CD4-positive, alpha-beta T cell treated with Interleukin-17A for 1 hour (primary cell): ENCODE measurements at regions not wholly inside any gene's neighbourhood (a gene's known extent, or its start where the extent isn't known, plus 50 kb on each side); places are given as distances from the start of the nearest gene placed in this dataset.

ENCODE experiments used
- DNase-seq: peaks from one replicate; pipeline ENCODE4 v3.0.0-alpha.2; 2020

GRCh38 chr2:14235667-14236066 lies 396.9 kb upstream of the LRATD1 start:
- DNase-seq: no peak

DNA sequence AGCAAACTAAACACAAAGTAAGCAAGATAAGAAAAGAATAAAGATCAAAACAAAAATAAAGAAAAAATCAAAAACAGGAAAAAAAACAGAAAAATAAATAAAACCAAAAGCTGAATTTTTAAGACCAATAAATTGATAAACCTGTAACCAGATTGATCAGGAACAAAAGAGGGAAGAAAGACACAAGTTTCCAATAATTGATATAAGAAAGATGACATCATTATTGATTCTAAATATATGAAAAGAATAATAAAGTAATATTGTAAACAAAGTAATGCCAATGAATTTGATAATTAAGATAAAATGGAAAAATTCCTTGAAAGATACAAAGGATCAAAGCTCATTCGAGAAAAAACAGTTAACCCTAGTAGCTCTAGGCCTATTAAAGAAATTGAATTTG lies 394.6 kb upstream of the LRATD1 start:
- no peak for DNase-seq

DNA sequence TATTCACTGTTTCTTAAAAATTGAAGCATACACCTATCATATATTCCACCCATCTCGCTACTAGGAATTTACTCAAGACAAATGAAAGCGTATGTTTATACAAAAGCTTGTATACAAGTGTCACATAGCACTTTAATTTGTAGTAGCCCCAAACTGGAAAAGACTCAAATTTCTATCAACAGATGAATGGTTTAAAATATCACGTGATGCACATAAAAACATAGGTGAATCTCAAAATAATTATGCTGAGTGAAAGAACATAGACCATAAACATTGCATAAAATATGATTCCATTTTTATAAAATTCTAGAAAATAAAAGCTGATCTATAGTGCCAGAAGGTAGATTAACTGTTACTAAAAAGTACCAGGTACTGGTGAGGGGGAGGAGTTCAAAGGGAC lies 392.9 kb upstream of the LRATD1 start:
- no peak for DNase-seq

DNA sequence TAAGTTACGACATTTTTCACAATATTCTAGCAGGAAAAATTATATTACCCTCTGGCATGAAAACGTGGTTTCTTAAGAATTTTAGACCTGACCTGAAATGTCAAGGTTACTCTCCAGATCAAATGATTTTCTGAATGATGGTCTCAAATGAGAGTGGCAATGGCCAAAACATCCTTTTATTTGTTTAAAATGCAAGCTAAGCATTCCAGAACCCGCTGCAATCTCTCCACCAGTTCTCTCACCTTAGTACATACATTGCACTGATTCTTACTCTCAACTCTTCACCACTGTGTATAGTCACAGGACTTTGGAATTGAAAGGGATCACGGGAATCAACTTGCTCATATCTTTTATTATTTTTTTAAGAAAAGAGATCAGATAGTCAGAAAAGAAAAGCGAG lies 391.6 kb upstream of the LRATD1 start:
- no peak for DNase-seq

GRCh38 chr2:14245901-14246300 lies 386.6 kb upstream of the LRATD1 start:
- DNase-seq: no peak

DNA sequence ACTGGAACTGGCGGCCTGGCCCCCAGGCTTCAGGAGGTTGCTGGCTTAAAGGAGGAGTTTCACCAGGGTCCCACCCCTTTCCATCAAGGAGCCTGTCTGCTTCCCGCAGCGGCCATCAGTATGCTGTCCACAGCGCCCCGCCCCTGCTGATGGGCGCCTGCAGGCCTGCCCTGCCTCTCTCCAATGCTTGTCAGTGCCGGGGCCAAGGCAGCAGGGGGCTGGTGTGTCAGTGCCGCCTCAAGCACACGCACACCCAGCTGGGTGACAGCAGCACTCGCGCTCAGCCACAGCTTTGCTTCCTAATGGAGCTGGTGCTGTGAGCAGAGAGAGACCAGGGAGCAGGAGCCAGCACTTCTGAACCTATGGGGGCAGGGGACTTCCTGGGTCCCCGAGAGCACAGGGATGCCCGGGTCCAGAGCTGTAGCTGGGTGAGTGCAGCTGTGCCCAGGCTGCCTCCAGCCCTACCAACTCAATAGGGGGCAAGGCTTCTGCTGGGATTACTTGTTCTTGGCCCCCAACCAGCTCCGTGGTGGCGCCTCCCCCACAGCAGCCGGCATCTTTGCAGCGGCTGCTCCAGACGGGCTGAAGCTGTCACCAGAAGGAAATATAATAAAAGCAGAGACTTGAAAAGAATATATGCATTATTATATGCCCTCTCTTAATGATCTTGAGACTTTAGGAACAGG lies 377.2 kb upstream of the LRATD1 start:
- no peak for DNase-seq

- no peak for DNase-seq
Observed at GRCh38 chr2:14256890-14257289, 375.6 kb upstream of the LRATD1 start.

DNA sequence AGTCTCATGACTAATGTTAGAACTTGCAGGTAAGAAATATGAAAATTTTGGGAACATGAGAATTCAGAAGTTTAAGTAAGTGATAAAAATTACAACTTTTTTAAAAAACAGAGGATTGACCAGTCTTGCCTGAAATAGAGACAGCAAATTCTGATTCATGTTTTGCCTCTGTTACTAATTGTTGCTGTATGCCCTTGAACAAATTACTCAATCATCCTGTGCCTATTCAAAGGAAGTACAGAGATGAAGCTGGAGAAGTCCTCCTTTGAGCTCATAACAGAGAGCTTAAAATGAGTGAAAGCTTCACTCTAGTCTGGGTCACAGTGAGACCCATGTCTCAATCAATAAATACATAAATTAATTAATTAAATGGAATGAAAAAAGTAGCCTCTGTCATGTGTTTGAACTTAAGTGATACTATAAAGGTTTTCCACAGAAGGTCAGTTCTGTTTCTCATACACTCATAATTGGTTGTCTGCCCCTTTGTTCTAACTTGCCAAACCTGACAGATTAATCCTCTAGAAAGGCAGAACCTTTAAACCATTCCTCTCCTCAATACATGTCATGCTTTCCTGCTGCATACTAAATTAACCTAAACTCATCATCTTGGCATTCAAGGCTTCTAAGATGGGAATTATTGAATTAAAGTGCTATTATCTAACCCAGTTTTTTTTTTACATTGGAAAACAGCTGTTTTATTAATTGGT lies 374.6 kb upstream of the LRATD1 start:
- no peak for DNase-seq

GRCh38 chr2:14261771-14262170 lies 370.7 kb upstream of the LRATD1 start:
- DNase-seq: no peak

DNA sequence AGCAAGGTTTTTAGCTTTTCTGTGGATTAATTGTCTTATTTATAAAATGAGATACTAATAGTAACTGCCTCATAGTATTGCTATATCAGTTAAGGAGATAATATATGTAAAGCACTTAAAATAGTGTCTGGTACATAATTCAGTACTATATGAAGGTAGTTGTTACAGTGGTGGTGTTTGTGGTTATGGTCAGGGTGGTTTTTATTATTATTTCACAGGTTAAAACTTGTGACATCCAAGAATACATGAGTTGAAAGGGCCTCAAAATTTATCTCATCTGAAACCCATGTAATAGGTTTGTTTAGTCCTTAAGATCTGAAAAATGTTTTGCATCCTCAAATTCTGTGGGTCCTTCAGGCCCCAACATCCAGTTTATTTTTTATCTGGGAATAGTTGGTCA lies 369.5 kb upstream of the LRATD1 start:
- no peak for DNase-seq

- DNase-seq: no peak
Observed at GRCh38 chr2:14270036-14270582, 362.4 kb upstream of the LRATD1 start.

DNA sequence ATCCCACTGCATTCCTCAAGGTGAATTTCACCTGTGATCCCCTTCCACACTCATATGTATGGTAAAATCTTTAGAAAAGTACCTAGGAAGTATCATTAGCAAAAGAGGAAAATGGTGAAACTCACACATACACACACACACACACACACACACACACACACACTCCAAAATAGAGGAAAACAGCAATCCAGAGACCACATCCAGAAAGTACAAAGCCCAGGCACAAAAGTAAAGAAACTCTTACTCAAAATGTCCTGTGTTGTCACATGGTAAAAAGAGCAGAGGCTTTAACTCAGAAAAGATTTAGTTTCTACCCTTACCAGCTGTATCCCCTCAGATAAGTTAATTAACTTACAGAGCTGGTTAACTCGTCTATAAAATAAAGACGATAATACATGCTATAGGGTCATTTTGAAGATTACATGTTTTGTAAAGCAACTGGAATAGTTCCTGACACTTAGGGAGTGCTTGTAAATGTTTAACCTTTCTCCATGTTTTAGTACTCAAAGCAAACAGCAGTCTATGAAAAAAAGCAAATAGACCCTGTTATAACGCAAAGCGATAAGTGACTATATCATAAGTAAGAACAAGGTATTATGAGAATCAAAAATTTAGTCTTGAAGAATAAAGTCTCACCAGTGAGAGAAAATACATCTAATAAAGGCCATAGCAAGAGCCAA lies 360.0 kb upstream of the LRATD1 start:
- no peak for DNase-seq

- no peak for DNase-seq
Observed at GRCh38 chr2:14273650-14274049, 358.9 kb upstream of the LRATD1 start.

DNA sequence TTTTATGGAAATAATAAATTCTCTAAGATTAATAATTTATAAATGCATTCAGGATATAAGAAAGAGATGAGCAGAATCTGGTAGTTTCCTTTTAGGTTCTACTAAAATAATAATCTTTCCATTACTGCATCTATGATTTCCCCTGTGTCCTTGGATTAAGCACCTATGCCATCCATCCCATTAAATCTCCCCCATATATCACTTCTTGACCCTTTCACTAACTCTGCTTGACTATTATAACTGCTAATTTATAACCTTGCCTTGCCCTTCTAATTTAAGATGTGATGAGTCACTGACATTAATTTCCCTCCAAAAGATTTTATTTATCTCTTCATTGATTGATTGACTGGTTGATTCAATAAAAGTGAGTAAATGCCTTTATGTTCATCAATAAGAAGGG lies 348.3 kb upstream of the LRATD1 start:
- DNase-seq: no peak

DNA sequence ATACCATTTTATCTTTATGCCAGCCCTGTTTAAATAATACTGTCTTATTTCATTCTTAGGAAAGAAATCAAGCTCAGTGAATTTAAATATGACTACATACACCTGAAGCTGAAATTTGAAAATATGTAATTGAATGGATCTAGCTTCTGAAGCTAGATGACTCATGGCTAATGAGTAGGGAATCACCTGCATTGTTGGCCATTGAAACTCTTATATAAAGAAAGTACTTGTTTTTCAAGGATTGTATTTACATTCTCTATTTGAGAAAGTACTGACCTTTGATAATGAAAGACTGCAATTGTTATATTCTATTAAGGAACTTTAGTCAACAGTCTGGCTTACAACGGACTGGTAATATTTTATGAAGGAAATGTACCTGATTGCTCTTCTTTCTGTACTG lies 346.7 kb upstream of the LRATD1 start:
- DNase-seq: no peak

DNA sequence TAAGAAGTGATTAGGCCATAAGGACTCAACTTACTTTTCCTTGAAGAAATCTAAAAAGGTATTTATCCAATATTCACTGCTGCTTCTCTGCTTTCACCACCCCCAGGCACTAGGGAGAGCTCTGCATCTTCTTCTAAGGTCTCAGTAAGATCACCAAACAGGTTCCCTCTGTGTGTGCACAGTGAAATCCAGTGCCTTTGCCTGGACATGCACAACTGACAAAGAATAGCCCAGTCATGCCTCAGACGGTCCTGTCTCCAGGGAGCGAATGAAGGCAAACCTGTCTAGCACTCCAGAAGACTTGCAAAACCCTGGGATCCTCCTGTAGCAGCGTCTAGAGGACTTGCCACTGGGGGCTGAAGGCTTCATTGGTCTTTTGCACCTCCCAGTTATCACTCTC lies 344.5 kb upstream of the LRATD1 start:
- DNase-seq: no peak

DNA sequence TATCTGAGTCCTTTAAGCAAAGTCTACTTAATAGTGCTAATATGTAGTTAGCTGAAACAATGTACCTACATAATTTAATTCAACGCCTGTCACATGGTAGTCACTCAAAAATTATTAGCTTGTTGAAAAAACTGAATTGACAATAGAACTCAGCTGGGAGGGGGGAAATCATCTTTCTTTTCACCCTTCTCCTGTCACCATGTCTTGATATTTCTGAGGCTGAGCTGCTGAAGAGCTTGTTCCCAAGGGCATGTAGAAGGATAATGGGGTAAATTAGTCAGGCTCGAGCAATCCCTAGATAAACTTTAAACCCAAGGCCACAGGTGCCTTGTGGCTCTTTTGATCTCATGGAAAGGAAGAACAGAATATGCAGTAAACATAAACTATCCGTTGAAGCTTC lies 339.6 kb upstream of the LRATD1 start:
- DNase-seq: no peak

DNA sequence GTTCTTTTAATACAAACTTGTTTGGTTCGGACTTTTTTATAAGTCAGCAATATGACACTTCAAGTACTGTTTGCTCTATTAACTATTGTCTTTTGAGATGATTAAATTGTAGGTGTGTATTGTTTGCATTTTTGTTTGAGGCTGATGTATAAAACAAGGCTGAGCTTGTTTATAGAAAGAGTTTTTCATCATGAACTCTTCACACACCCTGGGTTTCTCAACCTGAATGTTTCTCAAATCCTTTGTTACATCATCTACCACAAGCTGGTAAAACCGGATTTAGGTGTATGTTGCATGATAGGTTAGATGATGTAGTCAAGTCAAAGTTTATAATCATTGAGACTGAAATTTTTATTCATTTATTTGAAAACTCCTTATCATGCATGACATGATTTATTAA lies 335.2 kb upstream of the LRATD1 start:
- no peak for DNase-seq

DNA sequence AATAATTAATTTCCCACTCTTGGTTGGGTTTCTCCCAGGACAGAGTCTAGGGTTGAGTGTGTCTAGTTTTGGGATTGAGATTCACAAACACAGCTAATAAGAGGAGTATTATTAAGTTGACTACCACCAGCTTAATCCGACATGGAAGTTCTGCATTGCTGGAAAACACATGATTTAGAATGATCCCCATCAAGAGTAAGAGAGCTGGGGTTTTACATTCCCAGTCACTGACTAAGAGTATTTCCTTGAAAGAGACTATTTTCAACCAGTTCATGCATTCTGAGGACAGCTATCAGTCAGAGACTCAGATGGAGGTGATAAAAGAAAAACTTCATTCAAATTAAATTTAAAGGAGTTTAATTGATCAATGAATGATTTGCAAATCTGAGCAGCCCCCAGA lies 334.6 kb upstream of the LRATD1 start:
- no peak for DNase-seq

GRCh38 chr2:14301331-14301730 lies 331.2 kb upstream of the LRATD1 start:
- no peak for DNase-seq

GRCh38 chr2:14303366-14304115 lies 329.0 kb upstream of the LRATD1 start:
- no peak for DNase-seq

GRCh38 chr2:14304326-14304725 lies 328.2 kb upstream of the LRATD1 start:
- DNase-seq: no peak

GRCh38 chr2:14306268-14306861 lies 326.2 kb upstream of the LRATD1 start:
- no peak for DNase-seq
